ENCODE measurements at regions not wholly inside any gene's neighbourhood (a gene's known extent, or its start where the extent isn't known, plus 50 kb on each side); places are given as distances from the start of the nearest gene placed in this dataset.

- H3K4me3 ChIP-seq (ENCODE audit: low read depth, low read length), result no peak overlapping the region
- DNase-seq (ENCODE audit: low read depth), result no peak
- TF ChIP-seq CTCF (IDR thresholded peaks at IDR 0.05; ENCODE audit: control insufficient read depth, extremely low read depth, insufficient read depth), result no peak
Measured at GRCh38 chr20:39855056-39855455, 834.0 kb downstream of the MAFB start.

- no peak for DNase-seq (ENCODE audit: low read depth)
- no peak for TF ChIP-seq CTCF (IDR thresholded peaks at IDR 0.05; ENCODE audit: control insufficient read depth, extremely low read depth, insufficient read depth)
- no peak overlapping the region for H3K4me3 ChIP-seq (ENCODE audit: low read depth, low read length)
Measured at GRCh38 chr20:39853636-39854035, 835.4 kb downstream of the MAFB start.

- no peak overlapping the region for H3K4me3 ChIP-seq (ENCODE audit: low read depth, low read length)
- no peak for DNase-seq (ENCODE audit: low read depth)
- TF ChIP-seq CTCF (IDR thresholded peaks at IDR 0.05; ENCODE audit: control insufficient read depth, extremely low read depth, insufficient read depth), result no peak
Measured at GRCh38 chr20:39853050-39853449, 836.0 kb downstream of the MAFB start.

- no peak overlapping the region for H3K4me3 ChIP-seq (ENCODE audit: low read depth, low read length)
- no peak for DNase-seq (ENCODE audit: low read depth)
- TF ChIP-seq CTCF (IDR thresholded peaks at IDR 0.05; ENCODE audit: control insufficient read depth, extremely low read depth, insufficient read depth), result no peak
Measured at GRCh38 chr20:39851459-39851858, 837.6 kb downstream of the MAFB start.

- H3K4me3 ChIP-seq (ENCODE audit: low read depth, low read length), result no peak overlapping the region
- TF ChIP-seq CTCF (IDR thresholded peaks at IDR 0.05; ENCODE audit: control insufficient read depth, extremely low read depth, insufficient read depth), result no peak
- no peak for DNase-seq (ENCODE audit: low read depth)
Measured at GRCh38 chr20:39850821-39851330, 838.2 kb downstream of the MAFB start.

GRCh38 chr20:39850246-39850645 lies 838.8 kb downstream of the MAFB start:
- DNase-seq (ENCODE audit: low read depth), result no peak
- H3K4me3 ChIP-seq (ENCODE audit: low read depth, low read length), result no peak overlapping the region
- TF ChIP-seq CTCF (IDR thresholded peaks at IDR 0.05; ENCODE audit: control insufficient read depth, extremely low read depth, insufficient read depth), result no peak

- no peak for DNase-seq (ENCODE audit: low read depth)
- H3K4me3 ChIP-seq (ENCODE audit: low read depth, low read length), result no peak overlapping the region
- no peak for TF ChIP-seq CTCF (IDR thresholded peaks at IDR 0.05; ENCODE audit: control insufficient read depth, extremely low read depth, insufficient read depth)
Measured at GRCh38 chr20:39849664-39850063, 839.4 kb downstream of the MAFB start.
